Femur (tissue), 1 donor: ENCODE measurements at regions not wholly inside any gene's neighbourhood (a gene's known extent, or its start where the extent isn't known, plus 50 kb on each side); places are given as distances from the start of the nearest gene placed in this dataset.

ENCODE experiments used
- DNase-seq: peaks from one replicate; pipeline ENCODE4 v3.0.0-alpha.2; 2017

- no peak for DNase-seq
Observed at GRCh38 chr4:77538574-77539157, 67.0 kb upstream of the CXCL13 start.
